ENCODE measurements at regions not wholly inside any gene's neighbourhood (a gene's known extent, or its start where the extent isn't known, plus 50 kb on each side); places are given as distances from the start of the nearest gene placed in this dataset.

GRCh38 chr4:10983268-10983667 is 298.7 kb upstream of the CLNK start:
- no peak for TF ChIP-seq FOXP4 (CRISPR knock-in tag; IDR thresholded peaks at IDR 0.05)
- no peak for TF ChIP-seq SP1 (CRISPR knock-in tag; conservative IDR thresholded peaks at IDR 0.05)
